ENCODE measurements at regions not wholly inside any gene's neighbourhood (a gene's known extent, or its start where the extent isn't known, plus 50 kb on each side); places are given as distances from the start of the nearest gene placed in this dataset.
"Not testable (repeated sequence)": the region's sequence is repeated elsewhere in the genome, so short reads cannot be mapped to it uniquely, and the experiment has no call there.

DNA sequence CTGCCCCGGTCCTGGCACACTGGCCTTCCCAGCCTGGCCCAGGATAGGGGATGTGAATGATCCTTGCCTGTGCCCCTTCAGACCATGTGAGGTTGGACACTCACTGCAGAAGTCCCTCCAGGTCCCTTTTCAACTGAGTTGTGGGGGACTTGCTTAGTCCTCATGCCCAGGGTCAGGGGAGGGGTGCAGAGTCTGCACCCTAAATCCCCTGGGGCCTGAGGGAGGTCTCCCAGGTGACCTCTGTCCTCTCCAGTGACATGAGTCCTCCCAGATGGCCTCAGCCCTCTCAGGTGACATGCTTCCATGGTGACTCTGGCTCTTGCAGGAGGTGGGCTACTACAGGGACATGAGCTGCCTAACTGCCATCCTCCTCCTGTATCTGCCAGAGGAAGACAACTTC is 775.1 kb downstream of the SPATA31A1 start:
- TF ChIP-seq EP300, POLR2AphosphoS5, POLR2A (IDR thresholded peaks at IDR 0.05): not testable (repeated sequence)
- TF ChIP-seq, protein P1, sequence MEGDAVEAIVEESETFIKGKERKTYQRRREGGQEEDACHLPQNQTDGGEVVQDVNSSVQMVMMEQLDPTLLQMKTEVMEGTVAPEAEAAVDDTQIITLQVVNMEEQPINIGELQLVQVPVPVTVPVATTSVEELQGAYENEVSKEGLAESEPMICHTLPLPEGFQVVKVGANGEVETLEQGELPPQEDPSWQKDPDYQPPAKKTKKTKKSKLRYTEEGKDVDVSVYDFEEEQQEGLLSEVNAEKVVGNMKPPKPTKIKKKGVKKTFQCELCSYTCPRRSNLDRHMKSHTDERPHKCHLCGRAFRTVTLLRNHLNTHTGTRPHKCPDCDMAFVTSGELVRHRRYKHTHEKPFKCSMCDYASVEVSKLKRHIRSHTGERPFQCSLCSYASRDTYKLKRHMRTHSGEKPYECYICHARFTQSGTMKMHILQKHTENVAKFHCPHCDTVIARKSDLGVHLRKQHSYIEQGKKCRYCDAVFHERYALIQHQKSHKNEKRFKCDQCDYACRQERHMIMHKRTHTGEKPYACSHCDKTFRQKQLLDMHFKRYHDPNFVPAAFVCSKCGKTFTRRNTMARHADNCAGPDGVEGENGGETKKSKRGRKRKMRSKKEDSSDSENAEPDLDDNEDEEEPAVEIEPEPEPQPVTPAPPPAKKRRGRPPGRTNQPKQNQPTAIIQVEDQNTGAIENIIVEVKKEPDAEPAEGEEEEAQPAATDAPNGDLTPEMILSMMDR (IDR thresholded peaks at IDR 0.05): not testable (repeated sequence)

Measured in sigmoid colon (tissue), 4 donors.